ENCODE measurements at regions not wholly inside any gene's neighbourhood (a gene's known extent, or its start where the extent isn't known, plus 50 kb on each side); places are given as distances from the start of the nearest gene placed in this dataset.
"Not testable (repeated sequence)": the region's sequence is repeated elsewhere in the genome, so short reads cannot be mapped to it uniquely, and the experiment has no call there.

- TF ChIP-seq, protein P1, sequence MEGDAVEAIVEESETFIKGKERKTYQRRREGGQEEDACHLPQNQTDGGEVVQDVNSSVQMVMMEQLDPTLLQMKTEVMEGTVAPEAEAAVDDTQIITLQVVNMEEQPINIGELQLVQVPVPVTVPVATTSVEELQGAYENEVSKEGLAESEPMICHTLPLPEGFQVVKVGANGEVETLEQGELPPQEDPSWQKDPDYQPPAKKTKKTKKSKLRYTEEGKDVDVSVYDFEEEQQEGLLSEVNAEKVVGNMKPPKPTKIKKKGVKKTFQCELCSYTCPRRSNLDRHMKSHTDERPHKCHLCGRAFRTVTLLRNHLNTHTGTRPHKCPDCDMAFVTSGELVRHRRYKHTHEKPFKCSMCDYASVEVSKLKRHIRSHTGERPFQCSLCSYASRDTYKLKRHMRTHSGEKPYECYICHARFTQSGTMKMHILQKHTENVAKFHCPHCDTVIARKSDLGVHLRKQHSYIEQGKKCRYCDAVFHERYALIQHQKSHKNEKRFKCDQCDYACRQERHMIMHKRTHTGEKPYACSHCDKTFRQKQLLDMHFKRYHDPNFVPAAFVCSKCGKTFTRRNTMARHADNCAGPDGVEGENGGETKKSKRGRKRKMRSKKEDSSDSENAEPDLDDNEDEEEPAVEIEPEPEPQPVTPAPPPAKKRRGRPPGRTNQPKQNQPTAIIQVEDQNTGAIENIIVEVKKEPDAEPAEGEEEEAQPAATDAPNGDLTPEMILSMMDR (optimal IDR thresholded peaks at IDR 0.05 in 1 of 3, IDR thresholded peaks at IDR 0.05 in 1 of 3, conservative IDR thresholded peaks at IDR 0.05 in 1 of 3; ENCODE audit: extremely low read depth in 1 of 3, insufficient read depth in 2 of 3, low read length in 3 of 3) = no peak
- no peak for TF ChIP-seq EZH2 (IDR thresholded peaks at IDR 0.05; ENCODE audit: low read length)
- H3K27ac ChIP-seq (ENCODE audit: control insufficient read depth, insufficient read depth, low read length) = no peak overlapping the region
- H4K20me1 ChIP-seq (ENCODE audit: control insufficient read depth, extremely low read depth, insufficient read depth, low read length) = no peaks in the 10 kb centered on the region
- no peaks in the 10 kb centered on the region for H3K9me1 ChIP-seq (ENCODE audit: control insufficient read depth, extremely low read depth, insufficient read depth, low read length)
- dilution Hi-C loops (cut with MboI; ENCODE audit: extremely low pct_ligation_motif_present, low sequenced_read_pairs) = no loop called here
- no peaks in the 10 kb centered on the region for H3K9me3 ChIP-seq (ENCODE audit: control insufficient read depth, low read depth, low read length)
- H2AFZ ChIP-seq (ENCODE audit: control insufficient read depth, low read length) = no peak overlapping the region
- no peak for DNase-seq (ENCODE audit: low read depth, low spot score)
- no peak overlapping the region for H3K4me2 ChIP-seq (ENCODE audit: control insufficient read depth, extremely low read depth, insufficient read depth, low read depth, low read length)
- FAIRE-seq = no peak
- no peak overlapping the region for H3K4me3 ChIP-seq (ENCODE audit: control insufficient read depth in 2 of 3, extremely low read depth in 1 of 3, insufficient read depth in 2 of 3, low read depth in 1 of 3, low read length in 3 of 3)
- no peaks in the 10 kb centered on the region for H3K27me3 ChIP-seq (ENCODE audit: control insufficient read depth, extremely low read depth, insufficient read depth, low read length)
- peaks cover 3% of the 10 kb centered on the region for H3K4me1 ChIP-seq (ENCODE audit: control insufficient read depth, extremely low read depth, insufficient read depth, low read length)
- H3K79me2 ChIP-seq (ENCODE audit: control insufficient read depth, insufficient read depth, low read length) = no peaks in the 10 kb centered on the region
- H3K9ac ChIP-seq (ENCODE audit: control insufficient read depth, extremely low read depth, insufficient read depth, low read length) = no peak overlapping the region
- H3K36me3 ChIP-seq (ENCODE audit: control insufficient read depth in 2 of 2, extremely low read depth in 1 of 2, insufficient read depth in 2 of 2, low read length in 2 of 2) = no peaks in the 10 kb centered on the region
These were observed 75.6 kb upstream of the RXFP1 start for GRCh38 chr4:158446106-158446505.

DNA sequence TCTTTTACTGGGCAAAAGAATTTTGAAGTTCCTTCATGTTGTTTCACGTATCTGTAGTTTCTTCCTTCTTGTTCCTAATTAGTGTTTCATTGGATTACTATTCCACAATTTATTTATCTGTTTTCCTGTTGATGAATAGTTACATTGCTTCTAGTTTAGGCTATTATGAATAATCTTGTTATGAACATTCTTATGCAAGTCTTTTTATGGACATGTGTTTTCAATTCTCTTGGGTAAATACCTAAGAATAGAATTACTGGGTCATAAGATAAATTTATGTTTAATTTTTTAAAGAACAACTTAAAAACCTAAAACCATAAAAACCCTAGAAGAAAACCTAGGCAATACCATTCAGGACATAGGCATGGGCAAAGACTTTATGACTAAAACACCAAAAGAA is 70.9 kb upstream of the RXFP1 start:
- H3K27ac ChIP-seq (ENCODE audit: control insufficient read depth, insufficient read depth, low read length) = no peak overlapping the region
- TF ChIP-seq, protein P1 (optimal IDR thresholded peaks at IDR 0.05 in 1 of 3, IDR thresholded peaks at IDR 0.05 in 1 of 3, conservative IDR thresholded peaks at IDR 0.05 in 1 of 3; ENCODE audit: extremely low read depth in 1 of 3, insufficient read depth in 2 of 3, low read length in 3 of 3) = no peak
- no peak for TF ChIP-seq EZH2 (IDR thresholded peaks at IDR 0.05; ENCODE audit: low read length)
- no peaks in the 10 kb centered on the region for H3K9me1 ChIP-seq (ENCODE audit: control insufficient read depth, extremely low read depth, insufficient read depth, low read length)
- DNase-seq (ENCODE audit: low read depth, low spot score) = no peak
- no peak overlapping the region for H3K9ac ChIP-seq (ENCODE audit: control insufficient read depth, extremely low read depth, insufficient read depth, low read length)
- dilution Hi-C loops (cut with MboI; ENCODE audit: extremely low pct_ligation_motif_present, low sequenced_read_pairs) = no loop called here
- no peaks in the 10 kb centered on the region for H3K4me1 ChIP-seq (ENCODE audit: control insufficient read depth, extremely low read depth, insufficient read depth, low read length)
- H3K36me3 ChIP-seq (ENCODE audit: control insufficient read depth in 2 of 2, extremely low read depth in 1 of 2, insufficient read depth in 2 of 2, low read length in 2 of 2) = no peaks in the 10 kb centered on the region
- H3K4me2 ChIP-seq (ENCODE audit: control insufficient read depth, extremely low read depth, insufficient read depth, low read depth, low read length) = no peak overlapping the region
- FAIRE-seq = peak; percentile 17
- no peaks in the 10 kb centered on the region for H3K9me3 ChIP-seq (ENCODE audit: control insufficient read depth, low read depth, low read length)
- no peaks in the 10 kb centered on the region for H3K27me3 ChIP-seq (ENCODE audit: control insufficient read depth, extremely low read depth, insufficient read depth, low read length)
- no peak overlapping the region for H3K4me3 ChIP-seq (ENCODE audit: control insufficient read depth in 2 of 3, extremely low read depth in 1 of 3, insufficient read depth in 2 of 3, low read depth in 1 of 3, low read length in 3 of 3)
- H3K79me2 ChIP-seq (ENCODE audit: control insufficient read depth, insufficient read depth, low read length) = no peaks in the 10 kb centered on the region
- H4K20me1 ChIP-seq (ENCODE audit: control insufficient read depth, extremely low read depth, insufficient read depth, low read length) = no peaks in the 10 kb centered on the region
- H2AFZ ChIP-seq (ENCODE audit: control insufficient read depth, low read length) = no peak overlapping the region

- H3K27me3 ChIP-seq (ENCODE audit: control insufficient read depth, extremely low read depth, insufficient read depth, low read length); H3K4me3 ChIP-seq (ENCODE audit: control insufficient read depth in 2 of 3, extremely low read depth in 1 of 3, insufficient read depth in 2 of 3, low read depth in 1 of 3, low read length in 3 of 3); dilution Hi-C loops (cut with MboI; ENCODE audit: extremely low pct_ligation_motif_present, low sequenced_read_pairs); DNase-seq (ENCODE audit: low read depth, low spot score); H3K36me3 ChIP-seq (ENCODE audit: control insufficient read depth in 2 of 2, extremely low read depth in 1 of 2, insufficient read depth in 2 of 2, low read length in 2 of 2); H3K27ac ChIP-seq (ENCODE audit: control insufficient read depth, insufficient read depth, low read length); H3K9ac ChIP-seq (ENCODE audit: control insufficient read depth, extremely low read depth, insufficient read depth, low read length); H3K79me2 ChIP-seq (ENCODE audit: control insufficient read depth, insufficient read depth, low read length); H4K20me1 ChIP-seq (ENCODE audit: control insufficient read depth, extremely low read depth, insufficient read depth, low read length); H3K9me1 ChIP-seq (ENCODE audit: control insufficient read depth, extremely low read depth, insufficient read depth, low read length); H3K4me2 ChIP-seq (ENCODE audit: control insufficient read depth, extremely low read depth, insufficient read depth, low read depth, low read length); H3K9me3 ChIP-seq (ENCODE audit: control insufficient read depth, low read depth, low read length); FAIRE-seq; H2AFZ ChIP-seq (ENCODE audit: control insufficient read depth, low read length); H3K4me1 ChIP-seq (ENCODE audit: control insufficient read depth, extremely low read depth, insufficient read depth, low read length): not testable (repeated sequence)
These were observed 69.6 kb upstream of the RXFP1 start for GRCh38 chr4:158452116-158452515.
